ENCODE measurements at regions not wholly inside any gene's neighbourhood (a gene's known extent, or its start where the extent isn't known, plus 50 kb on each side); places are given as distances from the start of the nearest gene placed in this dataset.

- TF ChIP-seq, protein P1, sequence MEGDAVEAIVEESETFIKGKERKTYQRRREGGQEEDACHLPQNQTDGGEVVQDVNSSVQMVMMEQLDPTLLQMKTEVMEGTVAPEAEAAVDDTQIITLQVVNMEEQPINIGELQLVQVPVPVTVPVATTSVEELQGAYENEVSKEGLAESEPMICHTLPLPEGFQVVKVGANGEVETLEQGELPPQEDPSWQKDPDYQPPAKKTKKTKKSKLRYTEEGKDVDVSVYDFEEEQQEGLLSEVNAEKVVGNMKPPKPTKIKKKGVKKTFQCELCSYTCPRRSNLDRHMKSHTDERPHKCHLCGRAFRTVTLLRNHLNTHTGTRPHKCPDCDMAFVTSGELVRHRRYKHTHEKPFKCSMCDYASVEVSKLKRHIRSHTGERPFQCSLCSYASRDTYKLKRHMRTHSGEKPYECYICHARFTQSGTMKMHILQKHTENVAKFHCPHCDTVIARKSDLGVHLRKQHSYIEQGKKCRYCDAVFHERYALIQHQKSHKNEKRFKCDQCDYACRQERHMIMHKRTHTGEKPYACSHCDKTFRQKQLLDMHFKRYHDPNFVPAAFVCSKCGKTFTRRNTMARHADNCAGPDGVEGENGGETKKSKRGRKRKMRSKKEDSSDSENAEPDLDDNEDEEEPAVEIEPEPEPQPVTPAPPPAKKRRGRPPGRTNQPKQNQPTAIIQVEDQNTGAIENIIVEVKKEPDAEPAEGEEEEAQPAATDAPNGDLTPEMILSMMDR (conservative IDR thresholded peaks at IDR 0.05; ENCODE audit: low read length) = no peak
- no peak for TF ChIP-seq EZH2phosphoT487 (IDR thresholded peaks at IDR 0.05; ENCODE audit: borderline replicate concordance)
Observed at GRCh38 chr2:193505620-193506019, 1310.9 kb upstream of the TMEFF2 start.
